Astrocyte of the hippocampus (primary cell): ENCODE measurements at regions not wholly inside any gene's neighbourhood (a gene's known extent, or its start where the extent isn't known, plus 50 kb on each side); places are given as distances from the start of the nearest gene placed in this dataset.

Source experiments
- DNase-seq: peaks from one replicate; pipeline ENCODE4 v3.0.0; 2011; ENCODE audit warnings: low read depth, low spot score

DNA sequence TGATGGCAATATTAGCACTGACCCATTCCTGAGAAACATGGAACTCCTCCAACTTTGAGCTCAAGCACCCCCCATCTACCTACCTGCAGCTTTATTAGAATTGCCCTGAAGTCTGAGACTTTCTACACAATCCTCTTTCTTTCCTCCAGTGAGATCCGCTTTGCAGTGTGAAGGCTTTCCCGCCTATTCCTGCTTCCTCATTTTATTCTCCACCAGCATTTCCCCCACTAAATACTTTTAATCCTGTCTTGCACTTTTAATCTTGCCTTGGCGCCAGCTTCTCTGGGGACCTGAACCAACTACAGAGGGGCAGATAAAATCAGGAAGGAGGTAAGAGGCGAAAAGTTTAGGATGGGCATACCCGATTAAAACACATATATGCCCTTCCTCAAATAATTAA, 178.1 kb upstream of the PRDM1 start:
- DNase-seq, result no peak

DNA sequence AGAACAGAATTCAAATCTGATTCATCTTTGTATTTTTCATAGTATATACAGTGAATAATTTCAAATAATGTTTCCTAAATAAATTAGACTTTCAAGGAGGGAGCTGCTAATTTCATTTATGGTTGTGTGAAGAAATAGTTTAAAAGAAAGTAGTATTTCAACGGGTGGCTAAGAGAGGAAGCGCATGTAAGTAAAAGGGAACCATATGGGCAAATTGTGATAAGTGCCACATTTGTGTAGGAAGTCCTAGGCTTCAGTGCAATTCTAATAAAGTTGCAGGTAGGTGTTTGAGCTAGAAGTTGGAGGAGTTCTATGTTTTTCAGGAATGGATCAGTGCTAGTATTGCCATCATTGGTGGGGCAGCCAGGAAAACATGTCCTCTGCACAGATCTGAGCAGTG, 178.8 kb upstream of the PRDM1 start:
- no peak for DNase-seq

DNA sequence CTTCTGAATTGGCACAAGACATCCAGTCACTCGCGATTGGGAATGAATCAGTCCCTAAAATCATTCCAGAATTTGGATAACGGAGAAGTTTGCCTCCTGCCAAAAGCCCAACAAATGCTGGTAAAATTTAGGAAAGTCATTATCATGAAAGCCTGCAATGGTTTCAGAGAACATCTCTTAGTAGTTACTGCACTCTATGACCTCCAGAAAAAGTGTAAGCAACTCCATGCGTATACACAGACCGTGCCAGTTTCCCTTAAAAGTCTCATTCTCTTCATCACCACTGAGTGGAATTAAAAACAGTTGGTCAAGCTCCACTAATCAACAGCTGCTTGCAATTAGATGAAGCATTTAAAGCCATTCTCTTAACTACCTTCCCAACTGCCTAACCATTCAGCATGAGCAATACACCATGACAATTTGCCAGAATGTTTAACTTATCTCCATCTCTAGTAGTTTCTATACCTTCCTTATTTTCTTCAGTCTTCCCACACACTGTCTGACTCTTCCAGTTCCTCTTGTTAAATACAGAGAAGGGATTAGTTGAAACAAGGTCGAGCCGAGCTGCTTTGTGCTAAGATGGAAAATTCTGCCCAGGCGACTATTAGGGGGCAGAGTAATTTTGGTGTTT, 183.6 kb upstream of the PRDM1 start:
- DNase-seq, result peak; percentile 7

DNA sequence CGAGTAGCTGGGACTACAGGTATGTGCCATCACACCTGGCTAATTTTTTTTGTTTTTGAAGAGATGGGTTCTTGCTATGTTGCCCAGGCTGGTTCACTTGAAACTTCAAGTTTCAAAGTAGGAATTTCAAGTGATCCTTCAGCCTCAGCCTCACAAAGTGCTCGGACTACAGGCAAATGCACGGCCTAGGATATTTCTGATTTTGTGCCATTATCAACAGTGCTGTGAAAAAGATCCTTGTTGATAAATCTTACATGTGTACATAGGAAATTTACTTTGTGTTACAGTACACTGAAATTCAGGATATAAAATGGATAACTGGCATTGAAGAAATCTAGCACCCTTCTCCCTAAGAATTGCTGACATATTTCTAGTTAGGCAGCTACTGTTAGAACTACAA, 184.6 kb upstream of the PRDM1 start:
- DNase-seq, result no peak

DNA sequence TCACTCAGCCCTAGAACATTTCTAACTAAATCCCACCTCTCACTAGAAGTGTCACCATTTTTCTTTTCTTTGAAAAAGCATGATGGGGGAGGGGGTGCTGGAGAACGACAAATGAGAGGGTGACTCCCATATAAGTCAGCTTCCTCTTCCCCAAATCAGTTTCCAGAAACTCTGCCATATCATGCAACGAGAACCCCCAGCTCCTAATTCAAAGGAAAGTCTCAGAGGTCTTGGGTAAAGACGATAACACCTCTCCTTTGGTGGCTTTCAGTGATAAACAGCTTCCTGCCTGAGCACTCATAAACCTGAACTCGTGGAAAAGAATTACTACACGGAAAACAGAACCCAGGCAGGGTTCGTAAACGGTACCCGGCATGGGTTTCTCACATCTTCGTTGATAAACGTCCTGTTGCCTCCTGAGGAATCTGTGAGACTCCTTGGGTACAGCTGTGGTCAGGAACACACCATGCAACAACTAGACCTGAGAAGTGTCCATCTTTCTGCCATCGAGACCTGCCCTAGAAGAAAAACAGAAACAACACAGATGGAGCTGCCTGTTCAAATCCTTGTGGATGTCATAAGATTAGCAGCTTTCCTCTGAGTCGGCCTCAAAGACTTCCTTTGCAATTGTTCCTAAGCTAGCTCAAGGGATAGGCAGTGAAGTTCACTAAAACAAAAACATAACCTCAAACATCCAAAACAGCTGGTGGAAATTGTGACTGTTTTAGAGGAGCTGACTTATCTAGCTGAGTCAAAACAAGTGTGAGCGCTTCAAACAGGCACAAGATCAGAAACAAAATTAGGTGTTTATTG, 185.8 kb upstream of the PRDM1 start:
- peak; percentile 33 for DNase-seq

DNA sequence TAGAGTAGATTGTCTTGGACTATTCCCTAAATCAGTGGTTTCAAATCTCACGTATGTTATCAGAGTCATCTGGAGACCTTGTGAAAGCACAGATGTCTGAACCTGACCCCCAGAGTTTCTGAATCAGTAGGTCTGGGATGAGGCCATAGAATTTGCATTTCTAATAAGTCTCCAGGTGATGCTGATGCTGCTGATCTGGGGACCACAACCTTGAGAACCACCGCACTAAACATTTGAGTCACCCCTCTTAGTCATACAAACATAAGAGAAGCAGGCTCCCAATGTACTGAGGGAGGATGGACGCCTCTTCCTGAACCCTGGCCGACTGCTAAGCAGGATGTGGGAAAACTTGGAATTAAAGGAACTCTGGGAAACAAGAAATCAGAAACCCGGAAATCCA, 187.8 kb upstream of the PRDM1 start:
- peak; percentile 39 for DNase-seq

DNA sequence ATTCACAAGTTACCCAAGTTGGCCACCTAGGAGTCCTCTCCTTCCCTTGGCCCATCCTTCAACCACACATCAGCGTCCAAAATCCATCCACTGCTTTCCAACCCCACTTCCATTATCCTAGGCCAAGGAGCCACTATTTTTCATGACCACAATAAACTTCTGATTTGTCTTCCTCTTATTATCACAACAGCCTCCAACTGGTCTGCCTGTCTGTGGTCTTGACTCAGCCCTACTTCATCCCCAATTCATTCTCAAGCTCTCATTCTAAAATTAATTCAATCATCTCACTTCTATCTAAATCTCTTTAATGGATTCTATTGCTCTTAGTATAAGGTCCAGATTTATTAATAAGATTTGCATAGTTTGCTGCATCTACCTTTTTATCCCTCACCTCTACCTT, 189.0 kb upstream of the PRDM1 start:
- no peak for DNase-seq

DNA sequence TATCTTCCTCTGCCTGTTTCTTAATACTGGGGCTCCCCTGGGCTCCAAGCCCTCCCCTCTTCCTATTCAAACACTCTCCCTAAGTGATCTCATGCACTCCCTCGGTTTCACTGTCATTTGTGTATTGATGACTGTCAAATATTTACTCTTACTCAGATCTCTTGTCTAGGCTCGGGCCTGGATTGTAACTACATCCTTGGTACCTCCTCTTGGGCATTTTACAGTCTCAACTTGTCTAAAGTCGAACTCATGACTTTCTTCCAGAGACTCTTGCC, 189.4 kb upstream of the PRDM1 start:
- no peak for DNase-seq

DNA sequence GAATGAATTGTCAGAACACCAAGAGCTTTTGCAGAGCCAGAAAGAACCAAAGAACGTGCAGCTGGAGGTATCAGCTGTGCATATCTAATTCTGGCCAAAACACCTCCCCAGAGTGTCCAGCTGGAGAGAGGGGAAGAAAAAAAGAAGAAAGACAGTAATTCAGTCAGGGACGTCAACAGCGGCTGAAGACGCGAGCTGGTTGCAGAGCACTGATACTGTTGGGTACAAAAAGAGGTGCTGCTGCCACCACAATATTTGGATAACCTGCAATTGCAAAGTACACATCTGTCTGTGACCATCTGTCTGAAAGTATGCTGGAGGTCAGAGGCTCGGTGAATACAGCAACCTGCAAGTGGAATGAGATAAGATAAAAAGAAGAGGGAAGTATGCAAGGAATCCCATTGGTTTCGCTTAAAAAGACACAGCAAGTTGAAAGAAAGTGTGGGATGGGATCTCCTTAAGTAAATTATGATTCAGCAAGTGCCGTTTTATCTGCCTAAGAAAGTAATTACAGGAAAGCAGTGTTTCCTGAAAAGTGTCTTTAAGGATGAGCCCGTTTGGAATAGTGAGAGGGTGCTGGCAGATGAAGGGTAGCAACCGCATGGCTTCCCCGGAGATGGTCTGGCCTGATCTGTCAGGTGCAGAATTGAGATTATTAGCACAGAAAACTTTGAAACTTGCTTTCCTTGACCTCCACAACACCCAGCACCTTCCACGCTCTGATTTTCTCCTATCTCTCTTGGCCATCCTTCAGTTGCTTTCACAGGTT, 189.9 kb upstream of the PRDM1 start:
- DNase-seq, result no peak

DNA sequence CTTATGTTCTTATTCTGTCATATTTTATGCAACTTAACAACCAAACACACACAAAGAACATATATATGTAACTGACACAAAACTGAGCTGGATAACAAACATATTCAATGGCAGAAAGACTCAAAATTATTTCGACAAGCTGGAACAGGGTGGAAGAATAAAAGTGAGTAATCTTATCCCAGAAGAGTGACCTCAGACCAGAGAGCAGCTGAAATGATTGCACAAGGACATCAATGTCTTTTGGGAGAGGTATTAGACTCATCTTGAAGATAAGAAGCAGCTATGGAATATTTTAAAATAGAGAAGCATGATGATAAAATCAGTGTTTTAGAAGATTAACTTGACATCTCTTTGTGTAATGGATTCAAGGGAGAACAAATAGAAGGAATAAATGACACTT, 191.6 kb upstream of the PRDM1 start:
- no peak for DNase-seq

DNA sequence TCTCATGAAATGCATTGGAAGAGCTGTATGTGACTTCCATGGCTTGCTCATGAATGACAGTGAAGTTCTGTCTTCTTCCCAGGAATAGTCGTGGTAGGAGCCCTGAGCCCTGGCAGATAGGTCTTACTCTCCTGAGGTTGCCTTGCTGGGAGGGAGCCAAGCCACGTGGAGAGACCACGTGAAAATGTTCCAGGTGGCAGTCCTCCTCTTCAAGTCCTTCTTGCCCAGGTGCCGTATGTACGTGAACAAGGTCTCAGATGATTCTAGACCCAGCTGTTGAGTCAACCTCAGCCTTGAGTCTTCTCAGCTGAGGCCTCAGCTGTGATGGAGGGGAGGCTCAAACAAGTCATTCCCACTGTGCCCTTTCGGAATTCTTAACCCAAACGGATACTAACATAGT, 192.4 kb upstream of the PRDM1 start:
- no peak for DNase-seq

DNA sequence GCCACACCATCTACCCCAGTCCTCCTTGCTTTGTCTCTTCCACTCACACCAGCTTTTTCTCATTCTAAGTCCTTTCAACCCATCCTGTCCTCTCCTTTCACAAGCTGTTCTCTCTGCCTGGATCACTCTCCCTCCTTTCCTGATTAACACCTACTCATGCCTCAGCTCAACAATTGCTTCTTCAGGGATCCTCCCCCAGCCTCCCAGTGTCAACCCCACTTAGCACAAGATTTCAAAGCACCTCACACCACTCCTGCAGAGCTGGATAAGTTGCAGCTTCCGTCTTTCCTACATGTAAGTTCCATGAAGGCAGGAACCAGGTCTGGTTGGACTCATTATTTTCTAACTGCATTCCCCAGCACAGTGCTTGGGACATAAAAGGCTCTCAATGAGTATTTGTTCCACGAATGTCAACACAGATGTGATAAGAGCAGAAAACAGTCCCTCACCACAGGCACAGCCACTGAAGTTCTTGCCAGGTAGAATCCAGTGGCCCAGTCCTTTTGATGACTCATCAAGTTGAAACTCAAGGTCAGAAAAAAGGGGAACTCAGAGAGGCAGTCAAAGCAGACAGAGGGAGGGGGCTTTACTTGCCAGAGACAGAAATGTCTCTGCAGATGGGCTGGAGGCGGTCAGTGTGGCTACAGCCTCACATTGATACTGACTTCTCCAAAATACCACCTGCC, 193.4 kb upstream of the PRDM1 start:
- DNase-seq, result peak; percentile 67

DNA sequence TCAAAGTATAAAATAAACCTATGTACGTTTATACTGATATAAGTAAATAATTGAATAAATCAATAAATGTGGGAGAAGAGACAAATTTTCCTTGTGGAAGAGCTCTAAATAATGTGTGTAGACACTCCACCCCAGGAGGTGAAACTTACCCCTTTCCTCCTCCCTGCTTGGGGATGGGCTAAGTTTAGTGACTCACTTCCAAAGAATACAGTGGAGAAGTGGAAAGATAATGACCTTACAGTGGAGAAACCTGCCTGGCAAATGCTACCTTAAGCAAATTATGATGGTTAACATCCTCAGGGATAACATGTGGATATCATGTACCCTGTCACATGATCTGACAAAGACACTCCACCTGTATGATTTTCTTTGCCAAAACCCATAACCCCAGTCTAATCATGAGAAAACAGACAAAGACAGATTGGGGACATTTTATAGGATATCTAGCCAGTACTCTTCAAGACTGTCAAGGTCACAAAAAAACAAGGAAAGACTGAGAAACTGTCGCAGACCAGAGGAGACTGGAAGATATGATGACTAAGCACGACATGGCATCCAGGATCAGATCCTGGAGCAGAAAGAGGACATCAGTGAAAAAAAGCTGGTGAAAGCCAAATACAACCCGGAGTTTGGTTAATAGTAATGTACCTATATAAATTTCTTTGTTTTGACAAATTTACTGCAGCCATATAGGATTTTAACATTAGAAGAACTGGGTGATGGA, 195.5 kb upstream of the PRDM1 start:
- no peak for DNase-seq

DNA sequence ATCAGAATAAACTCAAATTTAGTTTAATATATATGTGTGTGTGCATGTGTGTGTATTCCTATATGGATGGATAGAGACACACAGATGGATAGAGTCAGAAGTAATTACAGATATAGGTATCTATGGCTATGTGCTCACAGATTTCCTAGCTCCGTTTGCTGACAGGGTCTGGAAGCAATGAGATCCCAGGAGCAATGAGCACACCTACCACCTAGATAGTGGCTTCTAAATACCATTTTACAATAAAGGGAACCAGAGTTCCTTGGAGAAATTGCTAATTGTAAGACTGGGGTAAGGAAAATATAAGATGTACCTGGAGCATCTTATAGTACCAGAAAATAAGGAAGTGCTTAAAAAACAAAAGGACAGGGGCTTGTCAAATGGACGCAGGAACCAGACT, 196.2 kb upstream of the PRDM1 start:
- no peak for DNase-seq

DNA sequence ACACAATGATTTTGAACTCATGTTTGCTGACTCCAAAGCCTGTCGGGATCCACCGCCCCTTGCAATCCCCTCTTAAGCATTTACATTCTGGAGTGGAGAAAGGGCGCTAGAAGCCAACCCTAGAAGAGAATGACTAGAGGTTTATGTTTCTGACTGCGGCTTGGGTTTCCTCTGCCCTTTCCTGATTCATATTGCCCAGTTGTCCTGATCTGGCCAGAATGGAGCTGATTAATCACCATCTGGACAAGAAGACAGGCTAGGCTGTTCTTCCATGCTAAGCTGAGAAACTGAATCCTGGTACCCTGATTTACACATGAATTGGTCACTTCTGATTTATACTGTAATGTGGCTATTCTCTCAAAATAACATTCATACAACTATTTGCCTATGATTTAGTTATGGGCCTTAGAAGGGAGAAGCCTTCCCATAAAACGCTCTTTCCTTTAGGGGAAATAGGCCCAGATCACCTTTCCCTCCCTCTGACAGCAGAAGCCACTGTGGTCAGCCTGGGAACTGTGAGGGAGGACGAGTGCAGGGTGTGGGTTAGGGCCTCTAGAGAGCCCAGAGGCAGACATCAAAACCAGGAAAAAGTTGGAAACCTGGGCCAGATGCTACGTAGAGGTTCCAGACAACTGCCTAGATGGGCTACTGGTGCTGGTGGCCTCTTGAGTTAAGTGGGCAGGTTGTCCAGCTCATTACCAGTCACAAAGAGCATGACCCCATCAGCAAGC, 199.2 kb upstream of the PRDM1 start:
- DNase-seq, result no peak

DNA sequence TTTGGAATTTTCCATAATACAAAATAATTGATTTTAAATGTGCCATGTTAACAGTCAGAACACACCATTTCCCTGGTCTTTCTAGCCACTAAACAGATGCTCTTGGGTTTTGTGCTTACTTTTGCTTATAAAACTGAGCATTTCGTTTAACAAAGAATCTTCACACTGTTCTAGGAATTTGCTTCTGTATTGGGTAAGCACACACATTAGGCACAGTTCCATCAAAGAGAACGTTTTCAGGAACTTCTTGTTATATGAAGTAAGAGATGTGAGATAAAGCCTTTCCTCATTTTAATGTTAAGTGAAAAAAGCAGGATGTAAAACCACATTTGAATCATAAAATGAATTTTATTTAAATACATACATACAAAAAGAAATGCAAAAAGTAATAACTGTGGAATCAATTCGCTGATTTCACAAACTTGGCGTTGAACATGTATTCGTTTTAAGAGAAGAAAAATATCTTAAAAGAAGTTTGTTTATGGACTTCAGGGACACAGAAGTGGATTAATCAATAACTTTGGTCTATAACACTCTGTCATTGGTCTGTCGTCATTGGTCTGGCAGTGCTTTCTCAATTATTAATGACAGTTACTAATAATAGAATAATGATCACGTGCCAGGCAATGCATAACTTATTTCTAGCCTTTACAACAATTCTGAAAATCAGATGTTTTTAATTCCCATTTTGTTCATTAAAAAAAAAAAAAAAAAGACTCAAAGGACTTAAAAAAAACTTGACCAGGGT, 199.9 kb upstream of the PRDM1 start:
- no peak for DNase-seq

DNA sequence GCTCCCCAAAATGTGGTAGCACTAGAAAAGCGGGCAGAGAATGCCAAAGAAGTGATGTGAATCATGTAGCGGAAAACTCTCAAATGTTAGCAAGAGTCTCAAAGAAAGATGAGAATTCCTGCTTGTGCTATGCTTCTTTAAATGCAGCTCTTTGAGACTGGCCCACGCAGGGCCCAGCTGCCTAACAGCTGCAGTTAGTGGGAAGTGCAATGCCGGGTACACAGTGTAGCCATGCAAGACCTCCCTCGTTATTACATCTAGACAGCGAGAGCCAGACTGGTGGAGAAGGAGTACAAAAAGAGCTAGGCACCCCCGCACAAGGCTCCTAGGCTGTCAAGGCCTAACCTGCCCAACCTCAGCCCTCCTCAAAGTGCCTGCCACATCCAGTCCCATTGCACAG, 201.7 kb upstream of the PRDM1 start:
- DNase-seq, result no peak

DNA sequence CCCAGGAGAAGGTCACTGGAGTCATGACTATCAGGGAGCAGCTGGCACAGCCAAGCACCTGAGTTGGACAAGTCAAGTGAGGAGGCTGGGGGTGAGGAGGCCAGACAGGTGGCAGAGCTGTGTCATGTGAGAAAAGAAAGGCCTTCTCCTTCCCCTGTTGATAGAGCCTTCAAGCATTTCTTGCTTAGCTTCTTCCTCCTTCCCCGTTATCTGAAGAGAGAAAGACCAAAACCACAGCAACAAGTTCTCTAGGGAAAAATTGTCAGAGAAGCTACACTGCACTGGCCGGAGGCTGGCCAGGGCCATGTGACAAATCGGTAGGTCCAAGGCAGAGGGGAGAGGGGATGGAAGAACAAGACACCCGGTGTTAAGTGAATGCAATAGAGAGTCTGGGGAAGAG, 202.1 kb upstream of the PRDM1 start:
- no peak for DNase-seq

DNA sequence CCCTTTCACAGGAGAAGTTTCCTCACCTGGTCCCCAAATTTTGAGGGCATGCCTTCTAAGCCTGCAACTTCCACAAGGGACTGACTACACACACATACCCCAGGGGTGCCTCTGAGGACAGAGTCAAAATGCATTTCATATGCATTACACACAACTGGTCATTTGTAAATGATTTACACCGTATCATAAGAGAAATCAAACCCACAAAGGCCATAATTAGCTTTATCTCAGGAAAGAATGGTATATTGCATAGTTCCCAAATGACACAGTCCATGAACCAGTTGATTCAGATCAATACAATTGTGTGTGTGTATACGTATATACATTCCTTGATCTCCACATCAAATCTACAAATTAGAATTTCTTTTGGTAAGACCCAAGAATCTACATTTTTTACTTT, 203.3 kb upstream of the PRDM1 start:
- DNase-seq, result no peak

DNA sequence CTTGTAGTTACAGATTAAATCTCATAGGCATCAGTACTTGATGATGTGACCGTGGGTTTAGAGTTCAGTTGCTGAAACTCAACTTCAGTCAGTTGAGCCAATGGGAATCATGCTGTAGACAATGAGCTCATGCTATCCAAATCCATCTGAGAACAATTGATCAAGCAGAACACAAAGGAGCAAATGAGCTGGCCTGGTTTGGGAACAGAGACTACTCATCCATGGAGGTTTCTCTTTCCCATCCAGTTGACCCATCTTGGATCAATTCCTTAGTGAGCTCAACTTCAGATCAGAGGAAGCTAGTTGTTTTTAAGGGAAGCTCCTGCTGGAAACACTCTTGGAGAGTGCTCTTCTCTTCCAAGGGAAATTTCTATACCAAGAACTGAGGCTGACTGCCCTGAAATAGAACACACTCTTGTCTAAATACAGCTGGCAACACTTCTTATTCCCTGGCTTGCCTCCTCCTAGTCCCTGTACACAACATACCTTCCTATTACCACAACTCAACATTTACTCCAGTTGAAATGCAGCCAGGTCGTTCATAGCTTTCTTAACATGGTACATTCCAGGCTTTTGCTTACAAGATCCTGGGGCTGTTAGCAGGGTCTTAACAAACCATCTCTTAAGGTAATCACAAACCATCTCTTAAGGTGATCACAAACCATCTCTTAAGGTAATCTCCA, 203.9 kb upstream of the PRDM1 start:
- DNase-seq, result peak; percentile 67
